ENCODE measurements at regions not wholly inside any gene's neighbourhood (a gene's known extent, or its start where the extent isn't known, plus 50 kb on each side); places are given as distances from the start of the nearest gene placed in this dataset.

- no peak for DNase-seq
- in situ Hi-C loops (cut with HindIII; ENCODE audit: low pct_ligation_motif_present, low pct_unique_long_range_greater_than_20kb, low sequenced_read_pairs): no loop called here
Observed at GRCh38 chr5:136924490-136924889, 559.1 kb upstream of the TRPC7 start.

- no peak for DNase-seq
Observed at GRCh38 chr5:136910625-136911024, 545.3 kb upstream of the TRPC7 start.

GRCh38 chr5:136909906-136910305 lies 544.6 kb upstream of the TRPC7 start:
- in situ Hi-C loops (cut with HindIII; ENCODE audit: low pct_ligation_motif_present, low pct_unique_long_range_greater_than_20kb, low sequenced_read_pairs): no loop called here
- no peak for DNase-seq

More at GRCh38 chr5:136910625-136911024, 545.3 kb upstream of the TRPC7 start:
- in situ Hi-C loops (cut with HindIII; ENCODE audit: low pct_ligation_motif_present, low pct_unique_long_range_greater_than_20kb, low sequenced_read_pairs): no loop called here

GRCh38 chr5:136907371-136907770 lies 542.0 kb upstream of the TRPC7 start:
- DNase-seq: no peak
- in situ Hi-C loops (cut with HindIII; ENCODE audit: low pct_ligation_motif_present, low pct_unique_long_range_greater_than_20kb, low sequenced_read_pairs): no loop called here

GRCh38 chr5:136906545-136906944 lies 541.2 kb upstream of the TRPC7 start:
- in situ Hi-C loops (cut with HindIII; ENCODE audit: low pct_ligation_motif_present, low pct_unique_long_range_greater_than_20kb, low sequenced_read_pairs): no loop called here
- DNase-seq: no peak

- no peak for DNase-seq
Observed at GRCh38 chr5:136905571-136905970, 540.2 kb upstream of the TRPC7 start.

GRCh38 chr5:136894070-136894469 lies 528.7 kb upstream of the TRPC7 start:
- DNase-seq: no peak
- in situ Hi-C loops (cut with HindIII; ENCODE audit: low pct_ligation_motif_present, low pct_unique_long_range_greater_than_20kb, low sequenced_read_pairs): no loop called here

More at GRCh38 chr5:136905571-136905970, 540.2 kb upstream of the TRPC7 start:
- in situ Hi-C loops (cut with HindIII; ENCODE audit: low pct_ligation_motif_present, low pct_unique_long_range_greater_than_20kb, low sequenced_read_pairs): no loop called here

- in situ Hi-C loops (cut with HindIII; ENCODE audit: low pct_ligation_motif_present, low pct_unique_long_range_greater_than_20kb, low sequenced_read_pairs): no loop called here
- no peak for DNase-seq
Observed at GRCh38 chr5:136892000-136892399, 526.7 kb upstream of the TRPC7 start.

- in situ Hi-C loops (cut with HindIII; ENCODE audit: low pct_ligation_motif_present, low pct_unique_long_range_greater_than_20kb, low sequenced_read_pairs): no loop called here
- DNase-seq: no peak
Observed at GRCh38 chr5:136891175-136891972, 526.0 kb upstream of the TRPC7 start.

GRCh38 chr5:136890431-136891148 lies 525.2 kb upstream of the TRPC7 start:
- in situ Hi-C loops (cut with HindIII; ENCODE audit: low pct_ligation_motif_present, low pct_unique_long_range_greater_than_20kb, low sequenced_read_pairs): no loop called here
- no peak for DNase-seq

- in situ Hi-C loops (cut with HindIII; ENCODE audit: low pct_ligation_motif_present, low pct_unique_long_range_greater_than_20kb, low sequenced_read_pairs): no loop called here
- no peak for DNase-seq
Observed at GRCh38 chr5:136886608-136887007, 521.3 kb upstream of the TRPC7 start.

GRCh38 chr5:136864960-136865359 lies 499.6 kb upstream of the TRPC7 start:
- no peak for DNase-seq
- in situ Hi-C loops (cut with HindIII; ENCODE audit: low pct_ligation_motif_present, low pct_unique_long_range_greater_than_20kb, low sequenced_read_pairs): no loop called here

GRCh38 chr5:136856648-136857047 lies 491.3 kb upstream of the TRPC7 start:
- in situ Hi-C loops (cut with HindIII; ENCODE audit: low pct_ligation_motif_present, low pct_unique_long_range_greater_than_20kb, low sequenced_read_pairs): no loop called here
- no peak for DNase-seq

GRCh38 chr5:136853971-136854370 lies 488.6 kb upstream of the TRPC7 start:
- no peak for DNase-seq
- in situ Hi-C loops (cut with HindIII; ENCODE audit: low pct_ligation_motif_present, low pct_unique_long_range_greater_than_20kb, low sequenced_read_pairs): no loop called here

- in situ Hi-C loops (cut with HindIII; ENCODE audit: low pct_ligation_motif_present, low pct_unique_long_range_greater_than_20kb, low sequenced_read_pairs): no loop called here
- no peak for DNase-seq
Observed at GRCh38 chr5:136840601-136841000, 475.3 kb upstream of the TRPC7 start.

GRCh38 chr5:136836093-136836492 lies 470.7 kb upstream of the TRPC7 start:
- in situ Hi-C loops (cut with HindIII; ENCODE audit: low pct_ligation_motif_present, low pct_unique_long_range_greater_than_20kb, low sequenced_read_pairs): no loop called here
- DNase-seq: no peak

GRCh38 chr5:136820848-136821247 lies 455.5 kb upstream of the TRPC7 start:
- DNase-seq: no peak
- in situ Hi-C loops (cut with HindIII; ENCODE audit: low pct_ligation_motif_present, low pct_unique_long_range_greater_than_20kb, low sequenced_read_pairs): no loop called here

- DNase-seq: no peak
- in situ Hi-C loops (cut with HindIII; ENCODE audit: low pct_ligation_motif_present, low pct_unique_long_range_greater_than_20kb, low sequenced_read_pairs): no loop called here
Observed at GRCh38 chr5:136819526-136820302, 454.4 kb upstream of the TRPC7 start.

- in situ Hi-C loops (cut with HindIII; ENCODE audit: low pct_ligation_motif_present, low pct_unique_long_range_greater_than_20kb, low sequenced_read_pairs): no loop called here
- no peak for DNase-seq
Observed at GRCh38 chr5:136816327-136816726, 451.0 kb upstream of the TRPC7 start.
